H9 (cell line): ENCODE measurements at regions not wholly inside any gene's neighbourhood (a gene's known extent, or its start where the extent isn't known, plus 50 kb on each side); places are given as distances from the start of the nearest gene placed in this dataset.

ENCODE experiments used
- DNase-seq: peaks from one replicate; pipeline ENCODE4 v3.0.0-alpha.2; 2017
- H2AFZ ChIP-seq: one replicate; pipeline ENCODE4 v1.6.1; 2013; ENCODE audit warnings: mild to moderate bottlenecking, low read length, control low read depth, moderate library complexity
- H2AK5ac ChIP-seq: 2 replicates; pipeline ENCODE4 v1.6.1; 2013; ENCODE audit warnings: low read length, control low read depth, mixed read lengths; ENCODE audit not compliant: insufficient read length
- H2BK120ac ChIP-seq: one replicate; pipeline ENCODE4 v1.6.1; 2013; ENCODE audit warnings: low read depth, mild to moderate bottlenecking, low read length, control low read depth, inconsistent platforms; ENCODE audit not compliant: poor library complexity, severe bottlenecking
- H2BK12ac ChIP-seq: 2 replicates; pipeline ENCODE4 v1.6.1; 2013; ENCODE audit warnings: low read length, control low read depth, mixed read lengths, low read depth; ENCODE audit not compliant: insufficient read length
- H2BK15ac ChIP-seq: 2 replicates; pipeline ENCODE4 v1.6.1; 2013; ENCODE audit warnings: low read depth, low read length, control low read depth
- H2BK20ac ChIP-seq: one replicate; pipeline ENCODE4 v1.6.1; 2013; ENCODE audit warnings: low read depth, mild to moderate bottlenecking, low read length, control low read depth, inconsistent platforms; ENCODE audit not compliant: poor library complexity, severe bottlenecking
- H2BK5ac ChIP-seq: 2 replicates; pipeline ENCODE4 v1.6.1; 2013; ENCODE audit warnings: low read length, control low read depth, mixed read lengths; ENCODE audit not compliant: insufficient read length
- H3K14ac ChIP-seq: 2 replicates; pipeline ENCODE4 v1.6.1; 2013; ENCODE audit warnings: low read length, control low read depth; ENCODE audit not compliant: insufficient read depth
- H3K18ac ChIP-seq: 2 replicates; pipeline ENCODE4 v1.6.1; 2013; ENCODE audit warnings: low read depth, mild to moderate bottlenecking, mixed read lengths, low read length, control low read depth; ENCODE audit not compliant: insufficient read length
- H3K23ac ChIP-seq: 2 replicates; pipeline ENCODE4 v1.6.1; 2013; ENCODE audit warnings: low read length, control low read depth, mixed read lengths, low read depth; ENCODE audit not compliant: insufficient read length
- H3K23me2 ChIP-seq: 2 replicates; pipeline ENCODE4 v1.6.1; 2013; ENCODE audit warnings: low read depth, mild to moderate bottlenecking, mixed read lengths, low read length, control low read depth; ENCODE audit not compliant: insufficient read length, poor library complexity, severe bottlenecking
- H3K27ac ChIP-seq: 2 replicates; pipeline ENCODE4 v1.5.1; 2013; ENCODE audit warnings: low read length, control low read depth, mixed read lengths, low read depth; ENCODE audit not compliant: insufficient read length
- H3K27me3 ChIP-seq: 2 replicates; pipeline ENCODE4 v1.6.1; 2013; ENCODE audit warnings: low read length, control low read depth, inconsistent platforms; ENCODE audit not compliant: insufficient read depth
- H3K4ac ChIP-seq: 2 replicates; pipeline ENCODE4 v1.6.1; 2013; ENCODE audit warnings: low read depth, mild to moderate bottlenecking, control low read depth, inconsistent platforms, low read length, moderate library complexity
- H3K4me1 ChIP-seq: 2 replicates; pipeline ENCODE4 v1.6.1; 2013; ENCODE audit warnings: low read length, control low read depth, inconsistent platforms; ENCODE audit not compliant: insufficient read depth
- H3K4me2 ChIP-seq: 2 replicates; pipeline ENCODE4 v1.6.1; 2013; ENCODE audit warnings: low read length, control low read depth, mixed read lengths; ENCODE audit not compliant: insufficient read length, insufficient read depth
- H3K56ac ChIP-seq: 2 replicates; pipeline ENCODE4 v1.6.1; 2013; ENCODE audit warnings: low read depth, mild to moderate bottlenecking, mixed read lengths, low read length, control low read depth; ENCODE audit not compliant: insufficient read length
- H3K79me1 ChIP-seq: 2 replicates; pipeline ENCODE4 v1.6.1; 2013; ENCODE audit warnings: low read depth, mild to moderate bottlenecking, moderate library complexity, low read length, control low read depth, inconsistent platforms; ENCODE audit not compliant: insufficient read depth, poor library complexity, severe bottlenecking
- H3K79me2 ChIP-seq: 2 replicates; pipeline ENCODE4 v1.6.1; 2013; ENCODE audit warnings: low read length, control low read depth, inconsistent platforms; ENCODE audit not compliant: insufficient read depth
- H3K9ac ChIP-seq: 2 replicates; pipeline ENCODE4 v1.6.1; 2013; ENCODE audit warnings: low read length, control low read depth, mixed read lengths; ENCODE audit not compliant: insufficient read length; ENCODE audit errors: extremely low read depth
- H3K9me3 ChIP-seq: one replicate; pipeline ENCODE4 v1.6.1; 2013; ENCODE audit warnings: low read depth, low read length, inconsistent platforms; ENCODE audit not compliant: control insufficient read depth
- H3T11ph ChIP-seq: one replicate; pipeline ENCODE4 v1.6.1; 2013; ENCODE audit warnings: mild to moderate bottlenecking, low read length, control low read depth, inconsistent platforms
- H4K20me1 ChIP-seq: one replicate; pipeline ENCODE4 v1.6.1; 2013; ENCODE audit not compliant: control insufficient read depth, insufficient read length, insufficient read depth
- H4K5ac ChIP-seq: 2 replicates; pipeline ENCODE4 v1.6.1; 2013; ENCODE audit warnings: low read depth, mild to moderate bottlenecking, mixed read lengths, low read length, control low read depth; ENCODE audit not compliant: insufficient read length
- H4K8ac ChIP-seq: replicated peaks from 2 replicates; pipeline ENCODE4 v1.6.1; 2013; ENCODE audit warnings: low read length, control low read depth, mixed read lengths, low read depth; ENCODE audit not compliant: insufficient read length
- H4K91ac ChIP-seq: 2 replicates; pipeline ENCODE4 v1.6.1; 2013; ENCODE audit warnings: low read depth, mild to moderate bottlenecking, moderate library complexity, mixed read lengths, low read length, control low read depth; ENCODE audit not compliant: insufficient read length
- H3K27ac Mint-ChIP-seq, 3 experiments: 2 replicates in 2 of 3; 3 replicates in 1 of 3; pipeline ENCODE4 v1.8.0; 2020 to 2021; ENCODE audit warnings: mixed read lengths in 3 of 3, mild to moderate bottlenecking in 1 of 3, moderate library complexity in 1 of 3
- H3K27me3 Mint-ChIP-seq: 2 replicates; pipeline ENCODE4 v1.8.0; 2021; ENCODE audit warnings: low read depth, mild to moderate bottlenecking, moderate library complexity, mixed read lengths
- H3K36me3 Mint-ChIP-seq, 3 experiments: 2 replicates in 2 of 3; 3 replicates in 1 of 3; pipeline ENCODE4 v1.8.0; 2020 to 2021; ENCODE audit warnings: low read depth in 3 of 3, mixed read lengths in 3 of 3; ENCODE audit not compliant: insufficient read depth in 1 of 3
- H3K4me1 Mint-ChIP-seq, 2 experiments: 2 replicates each; pipeline ENCODE4 v1.8.0; 2020; ENCODE audit warnings: mixed read lengths in 2 of 2
- H3K4me3 Mint-ChIP-seq, 2 experiments: 2 replicates in 1 of 2; 3 replicates in 1 of 2; pipeline ENCODE4 v1.8.0; 2020 to 2021; ENCODE audit warnings: mild to moderate bottlenecking in 2 of 2, mixed read lengths in 2 of 2, moderate library complexity in 1 of 2
- H3K9me3 Mint-ChIP-seq, 2 experiments: 2 replicates in 1 of 2; 3 replicates in 1 of 2; pipeline ENCODE4 v1.8.0; 2020; ENCODE audit warnings: mild to moderate bottlenecking in 2 of 2, mixed read lengths in 2 of 2, moderate library complexity in 1 of 2
- WGBS: extraction: QIAGEN DNeasy Blood & Tissue Kit; methylation state at CpG from one replicate; pipeline ENCODE4 v1.1.7; 2013; ENCODE audit warnings: missing lambda C conversion rate, low lambda C conversion rate, mixed read lengths; ENCODE audit not compliant: insufficient read length; ENCODE audit errors: extremely low coverage; 5-methylcytosine and 5-hydroxymethylcytosine counted together
- TF ChIP-seq, protein P1 (sequence below): fragments of 200-600 bp; sonication (generic); conservative IDR thresholded peaks from 3 replicates; pipeline ENCODE4 v1.8.0; 2021; ENCODE audit warnings: antibody characterized with exemption, mild to moderate bottlenecking

DNA sequence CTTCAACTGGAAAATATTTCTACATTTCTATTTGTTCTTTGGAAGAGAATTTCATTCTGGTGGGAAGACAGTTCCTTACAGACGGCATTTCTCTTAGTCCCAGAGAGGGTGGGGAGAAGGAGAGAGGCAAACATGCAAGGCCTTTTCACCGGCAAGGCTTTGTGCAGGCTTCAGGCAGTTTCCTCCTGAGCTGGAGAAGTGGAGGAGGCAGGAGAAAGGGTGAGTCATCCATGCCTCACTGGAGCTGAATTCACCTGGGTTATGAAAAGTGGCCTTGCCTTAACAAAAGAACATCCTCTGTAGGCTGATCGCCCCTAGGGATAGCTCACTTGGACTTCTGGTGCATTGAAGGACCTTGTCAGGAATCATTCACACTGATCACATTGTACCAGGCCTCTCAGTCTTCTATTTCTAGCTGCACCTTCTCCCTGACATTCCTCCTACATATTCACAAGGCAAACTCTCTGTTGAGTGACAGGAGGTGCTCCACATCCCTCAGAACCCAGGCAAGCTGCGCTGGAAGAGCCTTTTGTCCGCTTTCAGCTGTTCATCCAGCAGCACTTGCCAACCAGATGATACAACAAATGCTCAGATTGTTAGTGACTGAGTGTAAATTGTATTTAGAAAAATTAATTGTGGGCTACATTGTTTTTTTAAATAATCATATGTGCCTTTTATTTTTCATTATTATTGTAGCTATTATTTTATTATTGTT is 796.1 kb downstream of the DCDC2C start:
- DNase-seq, result no peak
- H3K4me2 ChIP-seq, result no peak overlapping the region
- Mint-ChIP-seq H3K4me1 (peaks cover 3 to 9% of the 10 kb centered on the region in 2 experiments), H3K36me3 (no peaks in the 10 kb centered on the region; a peak in 1 of 7 replicates), H3K27me3 (no peaks in the 10 kb centered on the region), H3K27ac (no peak overlapping the region), H3K9me3 (no peaks in the 10 kb centered on the region), H3K4me3 (no peak overlapping the region)
- H3K27me3 ChIP-seq, result no peaks in the 10 kb centered on the region
- H3K23me2 ChIP-seq, result no peaks in the 10 kb centered on the region
- H4K91ac ChIP-seq, result no peak overlapping the region
- no peak overlapping the region for H3K4ac ChIP-seq
- H3K79me1 ChIP-seq, result no peaks in the 10 kb centered on the region
- no peak overlapping the region for H4K8ac ChIP-seq
- no peak overlapping the region for H2BK12ac ChIP-seq
- no peak overlapping the region for H2AFZ ChIP-seq
- no peak overlapping the region for H2AK5ac ChIP-seq
- H4K20me1 ChIP-seq, result no peaks in the 10 kb centered on the region
- no peak overlapping the region for H2BK20ac ChIP-seq
- no peak overlapping the region for H3K27ac ChIP-seq
- H2BK5ac ChIP-seq, result no peak overlapping the region
- H2BK120ac ChIP-seq, result no peak overlapping the region
- no peaks in the 10 kb centered on the region for H3K9me3 ChIP-seq
- H3K56ac ChIP-seq, result no peak overlapping the region
- H2BK15ac ChIP-seq, result no peak overlapping the region
- H3K14ac ChIP-seq, result no peak overlapping the region
- peaks cover 3% of the 10 kb centered on the region; the same call in 1 of the 2 replicates for H3K4me1 ChIP-seq
- no peak overlapping the region for H3T11ph ChIP-seq
- no peak overlapping the region for H4K5ac ChIP-seq
- H3K79me2 ChIP-seq, result no peaks in the 10 kb centered on the region
- no peak overlapping the region for H3K23ac ChIP-seq
- no peak overlapping the region for H3K18ac ChIP-seq
- WGBS, result no CpG with 5 or more reads among the region's 5 CpGs
- TF ChIP-seq, protein P1, sequence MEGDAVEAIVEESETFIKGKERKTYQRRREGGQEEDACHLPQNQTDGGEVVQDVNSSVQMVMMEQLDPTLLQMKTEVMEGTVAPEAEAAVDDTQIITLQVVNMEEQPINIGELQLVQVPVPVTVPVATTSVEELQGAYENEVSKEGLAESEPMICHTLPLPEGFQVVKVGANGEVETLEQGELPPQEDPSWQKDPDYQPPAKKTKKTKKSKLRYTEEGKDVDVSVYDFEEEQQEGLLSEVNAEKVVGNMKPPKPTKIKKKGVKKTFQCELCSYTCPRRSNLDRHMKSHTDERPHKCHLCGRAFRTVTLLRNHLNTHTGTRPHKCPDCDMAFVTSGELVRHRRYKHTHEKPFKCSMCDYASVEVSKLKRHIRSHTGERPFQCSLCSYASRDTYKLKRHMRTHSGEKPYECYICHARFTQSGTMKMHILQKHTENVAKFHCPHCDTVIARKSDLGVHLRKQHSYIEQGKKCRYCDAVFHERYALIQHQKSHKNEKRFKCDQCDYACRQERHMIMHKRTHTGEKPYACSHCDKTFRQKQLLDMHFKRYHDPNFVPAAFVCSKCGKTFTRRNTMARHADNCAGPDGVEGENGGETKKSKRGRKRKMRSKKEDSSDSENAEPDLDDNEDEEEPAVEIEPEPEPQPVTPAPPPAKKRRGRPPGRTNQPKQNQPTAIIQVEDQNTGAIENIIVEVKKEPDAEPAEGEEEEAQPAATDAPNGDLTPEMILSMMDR, result no peak
- no peak overlapping the region for H3K9ac ChIP-seq
